ENCODE measurements at regions not wholly inside any gene's neighbourhood (a gene's known extent, or its start where the extent isn't known, plus 50 kb on each side); places are given as distances from the start of the nearest gene placed in this dataset.

GRCh38 chr14:101147848-101148247 is 244.3 kb upstream of the RTL1 start:
- H3K4me2 ChIP-seq (ENCODE audit: low read depth, low read length, poor library complexity, severe bottlenecking) = no peak overlapping the region
- no peak overlapping the region for H3K9ac ChIP-seq (ENCODE audit: low read length)
- no peaks in the 10 kb centered on the region for H3K36me3 ChIP-seq (ENCODE audit: low read length)
- no peaks in the 10 kb centered on the region for H3K27me3 ChIP-seq (ENCODE audit: low read length)
- no peaks in the 10 kb centered on the region for H3K79me2 ChIP-seq (ENCODE audit: insufficient read depth, low read length)
- H3K4me3 ChIP-seq (ENCODE audit: insufficient read depth, low read length, poor library complexity, severe bottlenecking) = no peak overlapping the region
- H3K27ac ChIP-seq (ENCODE audit: low read depth, low read length) = no peak overlapping the region
- TF ChIP-seq CTCF (IDR thresholded peaks at IDR 0.05; ENCODE audit: insufficient read depth, low read length, poor library complexity, severe bottlenecking) (no peak), EZH2phosphoT487 (conservative IDR thresholded peaks at IDR 0.05; ENCODE audit: low read length) (no peak)
- H3F3A ChIP-seq (ENCODE audit: insufficient read depth) = no peaks in the 10 kb centered on the region
- H3K9me2 ChIP-seq (replicated peaks; ENCODE audit: insufficient read depth, low read length) = no peaks in the 10 kb centered on the region
- no peak overlapping the region for H2AFZ ChIP-seq (ENCODE audit: low read depth, low read length, severe bottlenecking)
- H3K9me3 ChIP-seq (ENCODE audit: insufficient read depth, low read length) = no peaks in the 10 kb centered on the region
- H4K20me1 ChIP-seq (ENCODE audit: low read depth, low read length) = no peaks in the 10 kb centered on the region

DNA sequence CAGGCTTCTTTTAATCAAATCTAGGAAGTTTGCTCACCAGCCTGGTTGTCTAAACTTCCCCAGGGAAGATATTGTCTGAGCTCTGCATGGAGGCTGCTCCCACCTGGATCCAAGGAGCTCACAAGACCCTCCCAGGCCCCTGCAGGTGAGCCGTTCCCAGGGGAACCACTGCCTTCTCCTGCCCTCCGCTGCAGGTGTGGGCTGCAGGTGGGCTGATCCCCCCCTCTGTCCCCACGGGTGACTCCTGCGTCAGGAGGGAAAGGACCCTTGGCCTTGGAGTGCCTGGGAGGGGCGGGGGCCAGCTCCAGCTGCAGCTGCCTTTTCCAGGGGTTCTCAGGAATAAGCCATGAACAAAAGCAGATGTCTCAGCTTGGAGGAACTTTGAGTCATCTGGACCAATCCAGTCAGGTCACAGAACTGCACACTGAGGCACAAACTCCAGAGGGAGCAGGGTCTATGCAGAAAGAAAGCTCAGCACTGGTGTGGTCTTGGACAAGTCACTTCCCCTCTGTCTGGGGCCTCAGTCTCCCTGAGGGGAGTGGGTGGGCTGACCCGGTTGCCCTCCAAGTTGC is 246.6 kb upstream of the RTL1 start:
- Histone ChIP-seq H3K9me2 (replicated peaks; ENCODE audit: insufficient read depth, low read length) (no peaks in the 10 kb centered on the region), H3F3A (ENCODE audit: insufficient read depth) (no peaks in the 10 kb centered on the region), H3K27ac (ENCODE audit: low read depth, low read length) (no peak overlapping the region), H3K79me2 (ENCODE audit: insufficient read depth, low read length) (no peaks in the 10 kb centered on the region), H4K20me1 (ENCODE audit: low read depth, low read length) (no peaks in the 10 kb centered on the region), H3K4me2 (ENCODE audit: low read depth, low read length, poor library complexity, severe bottlenecking) (no peak overlapping the region), H3K36me3 (ENCODE audit: low read length) (no peaks in the 10 kb centered on the region), H3K4me3 (ENCODE audit: insufficient read depth, low read length, poor library complexity, severe bottlenecking) (no peak overlapping the region), H2AFZ (ENCODE audit: low read depth, low read length, severe bottlenecking) (no peak overlapping the region), H3K9ac (ENCODE audit: low read length) (no peak overlapping the region), H3K9me3 (ENCODE audit: insufficient read depth, low read length) (no peaks in the 10 kb centered on the region), H3K27me3 (ENCODE audit: low read length) (no peaks in the 10 kb centered on the region)
- TF ChIP-seq EZH2phosphoT487 (conservative IDR thresholded peaks at IDR 0.05; ENCODE audit: low read length) = no peak
- no peak for TF ChIP-seq CTCF (IDR thresholded peaks at IDR 0.05; ENCODE audit: insufficient read depth, low read length, poor library complexity, severe bottlenecking)

DNA sequence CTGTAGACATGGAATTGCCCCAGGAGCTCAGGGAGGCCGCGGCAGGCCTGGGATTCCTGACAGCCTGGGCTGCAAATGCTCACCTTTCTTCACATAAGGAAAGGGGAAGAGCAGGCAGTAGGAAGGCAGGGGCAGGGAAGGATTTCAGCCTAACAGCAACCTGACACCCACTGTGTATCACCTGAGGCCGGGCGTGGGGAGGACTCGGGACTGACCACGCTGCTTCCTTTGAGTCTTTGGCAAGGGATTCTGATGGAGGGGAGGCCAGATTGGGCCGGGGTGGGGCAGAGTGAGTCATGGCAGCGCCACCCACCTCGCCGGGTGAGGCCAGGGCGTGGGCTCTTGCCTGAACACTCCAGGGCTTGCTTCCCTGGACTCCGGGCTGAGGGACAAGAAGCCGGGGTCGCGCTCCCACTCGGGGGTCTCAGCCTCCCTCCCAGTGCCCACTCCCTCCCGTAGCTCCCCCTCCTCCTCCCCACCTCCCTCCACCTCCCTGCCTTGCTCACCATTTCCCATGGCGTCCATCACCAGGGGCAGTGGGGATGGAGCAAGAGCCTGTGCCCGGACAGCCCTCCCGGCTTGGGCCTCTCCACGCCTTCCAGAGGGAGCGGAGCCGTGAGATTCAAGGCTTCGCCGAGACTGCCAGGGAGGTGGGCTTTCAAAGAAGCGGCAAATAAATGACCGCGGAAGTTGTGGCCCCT is 247.9 kb upstream of the RTL1 start:
- Histone ChIP-seq H3K4me2 (ENCODE audit: low read depth, low read length, poor library complexity, severe bottlenecking) (no peak overlapping the region), H4K20me1 (ENCODE audit: low read depth, low read length) (no peaks in the 10 kb centered on the region), H3K36me3 (ENCODE audit: low read length) (no peaks in the 10 kb centered on the region), H3K9ac (ENCODE audit: low read length) (no peak overlapping the region), H3F3A (ENCODE audit: insufficient read depth) (no peaks in the 10 kb centered on the region), H3K9me2 (replicated peaks; ENCODE audit: insufficient read depth, low read length) (no peaks in the 10 kb centered on the region), H3K9me3 (ENCODE audit: insufficient read depth, low read length) (no peaks in the 10 kb centered on the region), H3K79me2 (ENCODE audit: insufficient read depth, low read length) (no peaks in the 10 kb centered on the region), H3K27ac (ENCODE audit: low read depth, low read length) (no peak overlapping the region), H3K27me3 (ENCODE audit: low read length) (no peaks in the 10 kb centered on the region), H2AFZ (ENCODE audit: low read depth, low read length, severe bottlenecking) (no peak overlapping the region), H3K4me3 (ENCODE audit: insufficient read depth, low read length, poor library complexity, severe bottlenecking) (no peak overlapping the region)
- TF ChIP-seq EZH2phosphoT487 (conservative IDR thresholded peaks at IDR 0.05; ENCODE audit: low read length) (no peak), CTCF (IDR thresholded peaks at IDR 0.05; ENCODE audit: insufficient read depth, low read length, poor library complexity, severe bottlenecking) (no peak)
